ENCODE measurements at regions not wholly inside any gene's neighbourhood (a gene's known extent, or its start where the extent isn't known, plus 50 kb on each side); places are given as distances from the start of the nearest gene placed in this dataset.

- DNase-seq (ENCODE audit: low spot score) (no peak), ATAC-seq (no peak)
- POLR2A ChIA-PET = no interaction called here
- Mint-ChIP-seq H3K4me1 (no peaks in the 10 kb centered on the region), H3K9me3 (no peaks in the 10 kb centered on the region), H3K27me3 (ENCODE audit: low read depth) (no peaks in the 10 kb centered on the region; the same call in 1 of the 2 replicates), H3K36me3 (no peaks in the 10 kb centered on the region), H3K27ac (no peak overlapping the region), H3K4me3 (no peak overlapping the region)
- CTCF ChIA-PET = no interaction called here
- TF ChIP-seq ZNF232 (CRISPR knock-in tag; IDR thresholded peaks at IDR 0.05) (no peak), ZNF425 (CRISPR knock-in tag; conservative IDR thresholded peaks at IDR 0.05) (no peak), CDX4 (CRISPR knock-in tag; IDR thresholded peaks at IDR 0.05; ENCODE audit: borderline replicate concordance) (no peak), ATF3 (CRISPR knock-in tag; conservative IDR thresholded peaks at IDR 0.05) (no peak), NFYB (CRISPR knock-in tag; conservative IDR thresholded peaks at IDR 0.05; ENCODE audit: low read depth) (no peak), ZBTB43 (CRISPR knock-in tag; IDR thresholded peaks at IDR 0.05) (no peak)
These were observed 841.6 kb downstream of the CCSER2 start for GRCh38 chr10:85170026-85170425.

GRCh38 chr10:85175635-85176034 is 847.2 kb downstream of the CCSER2 start:
- TF ChIP-seq CTCF (IDR thresholded peaks at IDR 0.05) = no peak
- no peak for TF ChIP-seq ZNF138 (CRISPR knock-in tag; conservative IDR thresholded peaks at IDR 0.05)
- no peak for TF ChIP-seq ZNF423 (CRISPR knock-in tag; IDR thresholded peaks at IDR 0.05)
- TF ChIP-seq SP1 (CRISPR knock-in tag; conservative IDR thresholded peaks at IDR 0.05) = no peak
- TF ChIP-seq USF1 (CRISPR knock-in tag; IDR thresholded peaks at IDR 0.05) = no peak
- no peak for TF ChIP-seq HMGA2 (CRISPR knock-in tag; IDR thresholded peaks at IDR 0.05)
- no peak for TF ChIP-seq ETV6 (CRISPR knock-in tag; IDR thresholded peaks at IDR 0.05)
- no peak for TF ChIP-seq SMAD3 (CRISPR knock-in tag; IDR thresholded peaks at IDR 0.05; ENCODE audit: borderline replicate concordance)
- no peak for TF ChIP-seq OVOL2 (CRISPR knock-in tag; IDR thresholded peaks at IDR 0.05; ENCODE audit: borderline replicate concordance)
- no peak for TF ChIP-seq PRDM15 (CRISPR knock-in tag; IDR thresholded peaks at IDR 0.05)
- TF ChIP-seq TP53 (CRISPR knock-in tag; IDR thresholded peaks at IDR 0.05) = no peak
- no peak for TF ChIP-seq HMGXB4 (CRISPR knock-in tag; IDR thresholded peaks at IDR 0.05)
- no peak for TF ChIP-seq ZNF232 (CRISPR knock-in tag; IDR thresholded peaks at IDR 0.05)
- TF ChIP-seq ZNF121 (CRISPR knock-in tag; IDR thresholded peaks at IDR 0.05) = no peak
- no peak for TF ChIP-seq ZNF671 (CRISPR knock-in tag; IDR thresholded peaks at IDR 0.05)
- no peak for TF ChIP-seq CREB1 (CRISPR knock-in tag; IDR thresholded peaks at IDR 0.05)
- Mint-ChIP-seq H3K4me3 (no peak overlapping the region), H3K27ac (no peak overlapping the region), H3K4me1 (no peaks in the 10 kb centered on the region), H3K36me3 (no peaks in the 10 kb centered on the region), H3K27me3 (ENCODE audit: low read depth) (no peaks in the 10 kb centered on the region; the same call in 1 of the 2 replicates), H3K9me3 (0 out of 2 replicates have a peak, but pooled peaks cover 4% of the 10 kb centered on the region)
- ChIA-PET CTCF (interaction anchor here (0.8 to 1.1 kb wide), 2 partner anchors 36 to 338 kb away, joined by 3 read pairs; no protein-coding TSS in a partner anchor), POLR2A (no interaction called here)
- ATAC-seq = peak; percentile 99
- DNase-seq (ENCODE audit: low spot score) = peak; percentile 18

Data from WTC11 (cell line).